Liver (tissue), 8 donors: ENCODE measurements at regions not wholly inside any gene's neighbourhood (a gene's known extent, or its start where the extent isn't known, plus 50 kb on each side); places are given as distances from the start of the nearest gene placed in this dataset.

Experiments used
- DNase-seq: peaks from one replicate; pipeline ENCODE4 v3.0.0-alpha.2; 2017; ENCODE audit warnings: low spot score
- H3K27ac ChIP-seq, 2 donors: one replicate each; pipeline ENCODE4 v1.7.0; 2013; ENCODE audit warnings: inconsistent platforms in 2 of 2, low read length in 2 of 2, control low read depth in 1 of 2, low read depth in 1 of 2, mild to moderate bottlenecking in 1 of 2
- H3K27me3 ChIP-seq, 4 donors: one replicate each; pipeline versions ENCODE4 v1.6.1 to v1.7.0; 2013; ENCODE audit warnings: low read length in 3 of 4, inconsistent platforms in 1 of 4, mild to moderate bottlenecking in 1 of 4, moderate library complexity in 1 of 4; ENCODE audit not compliant: control insufficient read depth in 4 of 4, insufficient read depth in 4 of 4
- H3K36me3 ChIP-seq, 4 donors: one replicate each; pipeline versions ENCODE4 v1.6.1 to v1.7.0; 2013; ENCODE audit warnings: low read length in 3 of 4, mild to moderate bottlenecking in 3 of 4, low read depth in 1 of 4, moderate library complexity in 1 of 4; ENCODE audit not compliant: control insufficient read depth in 4 of 4, insufficient read depth in 3 of 4
- H3K4me1 ChIP-seq, 4 donors: one replicate each; pipeline versions ENCODE4 v1.6.1 to v1.7.0; 2013; ENCODE audit warnings: low read length in 3 of 4, mild to moderate bottlenecking in 3 of 4, moderate library complexity in 1 of 4; ENCODE audit not compliant: control insufficient read depth in 4 of 4, insufficient read depth in 4 of 4
- H3K4me3 ChIP-seq, 3 donors: one replicate each; pipeline versions ENCODE4 v1.6.1 to v1.7.0; 2013; ENCODE audit warnings: low read length in 3 of 3, control low read depth in 1 of 3, low read depth in 1 of 3, mild to moderate bottlenecking in 1 of 3
- H3K9ac ChIP-seq, 2 donors: one replicate each; pipeline ENCODE4 v1.7.0; 2013; ENCODE audit warnings: low read length in 2 of 2, mild to moderate bottlenecking in 2 of 2, moderate library complexity in 2 of 2, control low read depth in 1 of 2, low read depth in 1 of 2
- H3K9me3 ChIP-seq, 4 donors: one replicate each; pipeline versions ENCODE4 v1.6.1 to v1.7.0; 2013; ENCODE audit warnings: low read length in 3 of 4; ENCODE audit not compliant: control insufficient read depth in 4 of 4
- ATF3 ChIP-seq: IDR thresholded peaks from 2 replicates; pipeline ENCODE4 v1.6.1; 2016; ENCODE audit warnings: antibody characterized with exemption
- CTCF ChIP-seq: fragments of 150-350 bp; IDR thresholded peaks from 2 replicates; pipeline ENCODE4 v1.5.1; 2017; ENCODE audit warnings: improper control_type of control experiment, low read depth, low read length; ENCODE audit not compliant: missing input control
- EGR1 ChIP-seq, 2 donors: IDR thresholded peaks; 2 replicates each; pipeline ENCODE4 v1.6.1; 2016 to 2018; ENCODE audit warnings: antibody characterized with exemption in 2 of 2, low read depth in 2 of 2
- FOXA1 ChIP-seq: IDR thresholded peaks from 2 replicates; pipeline ENCODE4 v1.6.1; 2016; ENCODE audit warnings: antibody characterized with exemption
- FOXA2 ChIP-seq: IDR thresholded peaks from 2 replicates; pipeline ENCODE4 v1.6.1; 2016; ENCODE audit warnings: antibody characterized with exemption
- GABPA ChIP-seq, 2 donors: IDR thresholded peaks in 1 of 2; conservative IDR thresholded peaks in 1 of 2; 2 replicates each; pipeline ENCODE4 v1.6.1; 2016; ENCODE audit warnings: antibody characterized with exemption in 2 of 2, mild to moderate bottlenecking in 1 of 2, moderate library complexity in 1 of 2
- HNF4G ChIP-seq: IDR thresholded peaks from 2 replicates; pipeline ENCODE4 v1.6.1; 2016; ENCODE audit warnings: antibody characterized with exemption
- JUND ChIP-seq, 2 donors: IDR thresholded peaks; 2 replicates each; pipeline ENCODE4 v1.6.1; 2016; ENCODE audit warnings: antibody characterized with exemption in 2 of 2
- MAX ChIP-seq: IDR thresholded peaks from 2 replicates; pipeline ENCODE4 v1.6.1; 2016; ENCODE audit warnings: antibody characterized with exemption
- NR2F2 ChIP-seq: IDR thresholded peaks from 2 replicates; pipeline ENCODE4 v1.6.1; 2016; ENCODE audit warnings: antibody characterized with exemption
- RAD21 ChIP-seq, 2 donors: IDR thresholded peaks; 2 replicates each; pipeline ENCODE4 v1.6.1; 2016; ENCODE audit warnings: antibody characterized with exemption in 2 of 2, mild to moderate bottlenecking in 2 of 2
- REST ChIP-seq: IDR thresholded peaks from 2 replicates; pipeline ENCODE4 v1.6.1; 2016; ENCODE audit warnings: antibody characterized with exemption, mild to moderate bottlenecking
- RXRA ChIP-seq, 2 donors: IDR thresholded peaks; 2 replicates each; pipeline ENCODE4 v1.6.1; 2017 to 2018; ENCODE audit warnings: antibody characterized with exemption in 2 of 2, mild to moderate bottlenecking in 1 of 2
- SP1 ChIP-seq: IDR thresholded peaks from 2 replicates; pipeline ENCODE4 v1.6.1; 2018; ENCODE audit warnings: antibody characterized with exemption, mild to moderate bottlenecking
- TAF1 ChIP-seq: conservative IDR thresholded peaks from 2 replicates; pipeline ENCODE4 v1.6.1; 2016; ENCODE audit warnings: antibody characterized with exemption, mild to moderate bottlenecking
- YY1 ChIP-seq: IDR thresholded peaks from 2 replicates; pipeline ENCODE4 v1.6.1; 2016; ENCODE audit warnings: antibody characterized with exemption, mild to moderate bottlenecking
- WGBS: extraction: QIAGEN DNeasy Blood & Tissue Kit; methylation state at CpG from one replicate; pipeline ENCODE4 v1.1.7; 2013; 5-methylcytosine and 5-hydroxymethylcytosine counted together
- donor health status: healthy.
- donor health status: healthy.
- donor health status: healthy.
- donor health status: healthy.
- donor health status: healthy.

- WGBS = 67% methylated on average over 5 of the region's 5 CpGs
- H3K9ac ChIP-seq = no peak overlapping the region
- H3K4me1 ChIP-seq = no peaks in the 10 kb centered on the region
- H3K27me3 ChIP-seq = no peaks in the 10 kb centered on the region
- no peaks in the 10 kb centered on the region for H3K9me3 ChIP-seq
- no peak overlapping the region for H3K4me3 ChIP-seq
- no peak for DNase-seq
- H3K36me3 ChIP-seq = no peaks in the 10 kb centered on the region
- TF ChIP-seq RAD21 (IDR thresholded peaks at IDR 0.05) = no peak
- no peak for TF ChIP-seq TAF1
- TF ChIP-seq CTCF = no peak
- TF ChIP-seq FOXA1 = no peak
- TF ChIP-seq REST = no peak
- no peak for TF ChIP-seq YY1
- no peak for TF ChIP-seq EGR1 (IDR thresholded peaks at IDR 0.05; ENCODE audit: low read depth in 2 of 2)
- TF ChIP-seq JUND (IDR thresholded peaks at IDR 0.05) = no peak
- TF ChIP-seq ATF3 = no peak
- TF ChIP-seq NR2F2 = no peak
- TF ChIP-seq RXRA (IDR thresholded peaks at IDR 0.05) = no peak
- TF ChIP-seq SP1 = no peak
- no peak for TF ChIP-seq GABPA (IDR thresholded peaks at IDR 0.05 in 1 of 2, conservative IDR thresholded peaks at IDR 0.05 in 1 of 2)
- TF ChIP-seq HNF4G = no peak
- TF ChIP-seq MAX = no peak
- no peak overlapping the region for H3K27ac ChIP-seq
These were observed 374.0 kb downstream of the DIRAS2 start for GRCh38 chr9:90268613-90269012.

- TF ChIP-seq EGR1 (IDR thresholded peaks at IDR 0.05; ENCODE audit: low read depth in 2 of 2) (no peak), CTCF (no peak), RAD21 (IDR thresholded peaks at IDR 0.05) (no peak), FOXA2 (no peak), JUND (IDR thresholded peaks at IDR 0.05) (no peak), RXRA (IDR thresholded peaks at IDR 0.05) (no peak)
- no peaks in the 10 kb centered on the region for H3K36me3 ChIP-seq
- no peaks in the 10 kb centered on the region for H3K4me1 ChIP-seq
- no peak for DNase-seq
- 38% methylated on average over 5 of the region's 5 CpGs for WGBS
- H3K9me3 ChIP-seq = peaks cover 0 to 1% (median 0%) of the 10 kb centered on the region in 4 donors
- peaks cover 0 to 2% (median 2%) of the 10 kb centered on the region in 4 donors for H3K27me3 ChIP-seq
- no peak overlapping the region for H3K9ac ChIP-seq
- H3K4me3 ChIP-seq = no peak overlapping the region
- H3K27ac ChIP-seq = no peak overlapping the region
These were observed 370.9 kb downstream of the DIRAS2 start for GRCh38 chr9:90271707-90272106.
